HCT116 (cell line): ENCODE measurements at regions not wholly inside any gene's neighbourhood (a gene's known extent, or its start where the extent isn't known, plus 50 kb on each side); places are given as distances from the start of the nearest gene placed in this dataset.

Source experiments
- ATAC-seq: fragments of 200-7000 bp; cut with Tn5 transposase; 2 replicates; pipeline ENCODE4 v1.9.1; 2020; ENCODE audit warnings: mild to moderate bottlenecking, moderate library complexity
- BruUV-seq: library from RNA; stranded (reverse); fragments of 400-500 nt; replicated peaks from 2 replicates; lab custom pipeline; 2021; lab: Mats Ljungman, UMichigan
- CTCF ChIA-PET: fragments of 300-600 bp; sonication (Branson Sonifier 250); formaldehyde crosslinking; loops from one replicate; lab custom pipeline; 2021; ENCODE audit warnings: antibody characterized with exemption; lab: Charles Lee
- POLR2A ChIA-PET: fragments of 300-600, 350-600 bp; sonication (Branson Sonifier 250); formaldehyde crosslinking; loops from one replicate; lab custom pipeline; 2021; ENCODE audit warnings: antibody characterized with exemption; lab: Charles Lee
- RAD21 ChIA-PET, 2 experiments: fragments of 300-600 bp; sonication (Branson Sonifier 250); formaldehyde crosslinking; loops; one replicate each; lab custom pipeline; 2023; ENCODE audit warnings: low total read pairs in 2 of 2; ENCODE audit not compliant: uncharacterized antibody in 2 of 2, unreplicated experiment in 2 of 2, low non-redundant PET in 1 of 2; lab: Charles Lee
- DNase-seq: peaks from one replicate; pipeline ENCODE4 v3.0.0-alpha.2; 2010; ENCODE audit warnings: low read depth, low spot score
- H2AFZ ChIP-seq: fragments of 200-600 bp; shearing (Covaris generic), sonication (generic); 2 replicates; pipeline ENCODE4 v1.6.1; 2017; ENCODE audit warnings: low read depth, mixed run types, mixed read lengths, antibody characterized with exemption, low read length; ENCODE audit not compliant: poor library complexity, severe bottlenecking
- H3K27ac ChIP-seq: 2 replicates; pipeline ENCODE4 v1.5.1; 2012; ENCODE audit warnings: low read depth, low read length
- H3K27me3 ChIP-seq: fragments of 200-600 bp; sonication (generic); 2 replicates; pipeline ENCODE4 v1.6.1; 2016; ENCODE audit warnings: mixed run types, low read length, mixed read lengths; ENCODE audit not compliant: insufficient read depth
- H3K36me3 ChIP-seq, 2 experiments: fragments of 200-500 bp in 1 of 2; fragments of 200-600 bp in 1 of 2; sonication (Bioruptor generic) in 1 of 2; sonication (generic) in 1 of 2; 2 replicates each; pipeline versions ENCODE4 v1.5.1 to v1.6.1; 2014 to 2016; ENCODE audit warnings: low read length in 2 of 2, inconsistent platforms in 1 of 2, mixed read lengths in 1 of 2, mixed run types in 1 of 2; ENCODE audit not compliant: insufficient read depth in 2 of 2, control insufficient read depth in 1 of 2
- H3K4me1 ChIP-seq, 2 experiments: fragments of 200-600 bp in 1 of 2; sonication (generic) in 1 of 2; 2 replicates each; pipeline versions ENCODE4 v1.5.1 to v1.6.1; 2012 to 2017; ENCODE audit warnings: low read length in 2 of 2, inconsistent platforms in 1 of 2, mild to moderate bottlenecking in 1 of 2, mixed read lengths in 1 of 2, mixed run types in 1 of 2, moderate library complexity in 1 of 2; ENCODE audit not compliant: insufficient read depth in 2 of 2, control insufficient read depth in 1 of 2
- H3K4me2 ChIP-seq: fragments of 200-600 bp; sonication (generic); 2 replicates; pipeline ENCODE4 v1.6.1; 2017; ENCODE audit warnings: mixed run types, low read length, mixed read lengths
- H3K4me3 ChIP-seq, 2 experiments: fragments of 200-600 bp in 1 of 2; sonication (generic) in 1 of 2; replicated peaks in 1 of 2; 2 replicates each; pipeline ENCODE4 v1.5.1; 2011 to 2016; ENCODE audit warnings: low read length in 2 of 2, control low read depth in 1 of 2, low read depth in 1 of 2, mild to moderate bottlenecking in 1 of 2, mixed read lengths in 1 of 2, mixed run types in 1 of 2
- H3K79me2 ChIP-seq: fragments of 200-600 bp; sonication (generic); 2 replicates; pipeline ENCODE4 v1.6.1; 2017; ENCODE audit warnings: mild to moderate bottlenecking, mixed run types, low read length, moderate library complexity, mixed read lengths; ENCODE audit not compliant: insufficient read depth
- H3K9ac ChIP-seq: fragments of 200-600 bp; sonication (generic); 2 replicates; pipeline ENCODE4 v1.6.1; 2016; ENCODE audit warnings: low read length, mixed read lengths
- H3K9me2 ChIP-seq: fragments of 200-600 bp; sonication (generic), shearing (Covaris generic); 2 replicates; pipeline ENCODE4 v1.6.1; 2017; ENCODE audit warnings: mixed run types, mild to moderate bottlenecking, moderate library complexity; ENCODE audit not compliant: insufficient read depth
- H3K9me3 ChIP-seq, 2 experiments: fragments of 200-500 bp in 1 of 2; fragments of 200-600 bp in 1 of 2; sonication (Bioruptor generic) in 1 of 2; sonication (generic) in 1 of 2; 2 replicates each; pipeline ENCODE4 v1.6.1; 2014 to 2017; ENCODE audit warnings: low read length in 2 of 2, mixed read lengths in 2 of 2, inconsistent platforms in 1 of 2, low read depth in 1 of 2, mild to moderate bottlenecking in 1 of 2, mixed run types in 1 of 2, moderate library complexity in 1 of 2; ENCODE audit not compliant: control insufficient read depth in 1 of 2, insufficient read depth in 1 of 2
- H4K20me1 ChIP-seq: fragments of 200-600 bp; sonication (generic), shearing (Covaris generic); 2 replicates; pipeline ENCODE4 v1.6.1; 2017; ENCODE audit warnings: mixed run types, mild to moderate bottlenecking, moderate library complexity; ENCODE audit not compliant: insufficient read depth
- CBX3 ChIP-seq: IDR thresholded peaks from 2 replicates; pipeline ENCODE4 v1.6.1; 2012; ENCODE audit warnings: low read depth
- YY1 ChIP-seq: IDR thresholded peaks from 2 replicates; pipeline ENCODE4 v1.6.1; 2011; ENCODE audit warnings: low read length, low read depth, moderate library complexity, mild to moderate bottlenecking; ENCODE audit not compliant: insufficient replicate concordance; ENCODE audit errors: extremely low read depth
- ZNF274 ChIP-seq: fragments of 200-500 bp; sonication (Bioruptor generic); IDR thresholded peaks from 2 replicates; pipeline ENCODE4 v1.6.1; 2014; ENCODE audit warnings: mild to moderate bottlenecking, low read depth, low read length, inconsistent platforms
- intact Hi-C: fragments of 100-400 bp; cut with micrococcal nuclease; formaldehyde crosslinking; loops from 2 replicates; pipeline ENCODE4 v1.10.0; 2022
- TF ChIP-seq, protein P1 (sequence below): IDR thresholded peaks from 2 replicates; pipeline ENCODE4 v1.6.1; 2012; ENCODE audit warnings: low read depth

DNA sequence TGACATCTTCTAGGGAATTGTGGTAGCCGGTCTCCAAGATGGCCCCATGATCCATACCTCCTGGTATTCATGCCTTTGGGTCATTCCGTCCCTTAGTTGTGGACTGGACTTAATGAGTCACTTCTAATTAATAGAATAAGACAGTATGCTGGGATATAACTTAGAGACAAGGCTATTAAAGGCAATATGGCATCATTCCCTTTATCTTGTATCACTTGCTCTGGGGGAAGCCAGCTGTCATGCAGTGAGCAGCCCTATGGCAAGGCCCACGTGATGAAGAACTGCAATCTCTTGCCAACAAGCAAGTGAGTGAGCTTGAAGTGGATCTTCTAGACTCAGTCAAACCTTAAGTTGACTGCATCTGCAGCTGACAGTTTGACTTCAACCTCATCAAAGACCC lies 97.8 kb upstream of the MED13 start:
- H3K79me2 ChIP-seq = no peaks in the 10 kb centered on the region
- H3K27me3 ChIP-seq = no peaks in the 10 kb centered on the region
- no TSS peak for BruUV-seq
- DNase-seq (no peak), ATAC-seq (no peak)
- POLR2A ChIA-PET = no interaction called here
- peaks cover 43 to 68% of the 10 kb centered on the region in 2 experiments for H3K4me1 ChIP-seq
- no peak overlapping the region for H3K27ac ChIP-seq
- CTCF ChIA-PET = no interaction called here
- H3K9ac ChIP-seq = no peak overlapping the region
- H4K20me1 ChIP-seq = no peaks in the 10 kb centered on the region
- no peak overlapping the region for H2AFZ ChIP-seq
- intact Hi-C loops = no loop called here
- H3K9me3 ChIP-seq = no peaks in the 10 kb centered on the region
- RAD21 ChIA-PET = no interaction called here
- no peak overlapping the region for H3K4me2 ChIP-seq
- H3K36me3 ChIP-seq = no peaks in the 10 kb centered on the region
- no peak overlapping the region for H3K4me3 ChIP-seq
- TF ChIP-seq, protein P1, sequence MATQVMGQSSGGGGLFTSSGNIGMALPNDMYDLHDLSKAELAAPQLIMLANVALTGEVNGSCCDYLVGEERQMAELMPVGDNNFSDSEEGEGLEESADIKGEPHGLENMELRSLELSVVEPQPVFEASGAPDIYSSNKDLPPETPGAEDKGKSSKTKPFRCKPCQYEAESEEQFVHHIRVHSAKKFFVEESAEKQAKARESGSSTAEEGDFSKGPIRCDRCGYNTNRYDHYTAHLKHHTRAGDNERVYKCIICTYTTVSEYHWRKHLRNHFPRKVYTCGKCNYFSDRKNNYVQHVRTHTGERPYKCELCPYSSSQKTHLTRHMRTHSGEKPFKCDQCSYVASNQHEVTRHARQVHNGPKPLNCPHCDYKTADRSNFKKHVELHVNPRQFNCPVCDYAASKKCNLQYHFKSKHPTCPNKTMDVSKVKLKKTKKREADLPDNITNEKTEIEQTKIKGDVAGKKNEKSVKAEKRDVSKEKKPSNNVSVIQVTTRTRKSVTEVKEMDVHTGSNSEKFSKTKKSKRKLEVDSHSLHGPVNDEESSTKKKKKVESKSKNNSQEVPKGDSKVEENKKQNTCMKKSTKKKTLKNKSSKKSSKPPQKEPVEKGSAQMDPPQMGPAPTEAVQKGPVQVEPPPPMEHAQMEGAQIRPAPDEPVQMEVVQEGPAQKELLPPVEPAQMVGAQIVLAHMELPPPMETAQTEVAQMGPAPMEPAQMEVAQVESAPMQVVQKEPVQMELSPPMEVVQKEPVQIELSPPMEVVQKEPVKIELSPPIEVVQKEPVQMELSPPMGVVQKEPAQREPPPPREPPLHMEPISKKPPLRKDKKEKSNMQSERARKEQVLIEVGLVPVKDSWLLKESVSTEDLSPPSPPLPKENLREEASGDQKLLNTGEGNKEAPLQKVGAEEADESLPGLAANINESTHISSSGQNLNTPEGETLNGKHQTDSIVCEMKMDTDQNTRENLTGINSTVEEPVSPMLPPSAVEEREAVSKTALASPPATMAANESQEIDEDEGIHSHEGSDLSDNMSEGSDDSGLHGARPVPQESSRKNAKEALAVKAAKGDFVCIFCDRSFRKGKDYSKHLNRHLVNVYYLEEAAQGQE = no peak
- TF ChIP-seq CBX3 (no peak), YY1 (no peak), ZNF274 (no peak)
- no peaks in the 10 kb centered on the region for H3K9me2 ChIP-seq
